Esophagus muscularis mucosa (tissue), 3 donors: ENCODE measurements at regions not wholly inside any gene's neighbourhood (a gene's known extent, or its start where the extent isn't known, plus 50 kb on each side); places are given as distances from the start of the nearest gene placed in this dataset.
"Not testable (repeated sequence)": the region's sequence is repeated elsewhere in the genome, so short reads cannot be mapped to it uniquely, and the experiment has no call there.

ENCODE experiments used
- POLR2A ChIP-seq: fragments of 450-650 bp; IDR thresholded peaks from one replicate; pipeline ENCODE4 v1.6.1; 2017; ENCODE audit warnings: antibody characterized with exemption, moderate library complexity, mild to moderate bottlenecking, low read depth
- POLR2AphosphoS5 ChIP-seq, 2 donors: sonication (generic); formaldehyde crosslinking; IDR thresholded peaks; one replicate each; pipeline ENCODE4 v1.6.1; 2017; ENCODE audit warnings: antibody characterized with exemption in 2 of 2
- TF ChIP-seq, protein P1 (sequence below), 3 experiments: fragments of 200-600 bp in 2 of 3; fragments of 450-650 bp in 1 of 3; sonication (generic) in 2 of 3; IDR thresholded peaks; one replicate each; pipeline ENCODE4 v1.5.1; 2017 to 2019; ENCODE audit warnings: antibody characterized with exemption in 3 of 3, mild to moderate bottlenecking in 2 of 3, moderate library complexity in 1 of 3

DNA sequence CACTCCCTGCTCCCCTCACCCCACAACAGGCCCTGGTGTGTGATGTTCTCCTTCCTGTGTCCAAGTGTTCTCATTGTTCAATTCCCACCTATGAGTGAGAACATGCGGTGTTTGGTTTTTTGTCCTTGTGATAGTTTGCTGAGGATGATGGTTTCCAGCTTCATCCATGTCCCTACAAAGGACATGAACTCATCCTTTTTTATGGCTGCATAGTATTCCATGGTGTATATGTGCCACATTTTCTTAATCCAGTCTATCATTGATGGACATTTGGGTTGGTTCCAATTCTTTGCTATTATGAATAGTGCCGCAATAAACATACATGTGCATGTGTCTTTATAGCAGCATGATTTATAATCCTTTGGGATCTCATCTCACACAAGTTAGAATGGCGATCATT is 101.5 kb upstream of the NGF start:
- TF ChIP-seq POLR2A; POLR2AphosphoS5 (IDR thresholded peaks at IDR 0.05): not testable (repeated sequence)
- TF ChIP-seq, protein P1, sequence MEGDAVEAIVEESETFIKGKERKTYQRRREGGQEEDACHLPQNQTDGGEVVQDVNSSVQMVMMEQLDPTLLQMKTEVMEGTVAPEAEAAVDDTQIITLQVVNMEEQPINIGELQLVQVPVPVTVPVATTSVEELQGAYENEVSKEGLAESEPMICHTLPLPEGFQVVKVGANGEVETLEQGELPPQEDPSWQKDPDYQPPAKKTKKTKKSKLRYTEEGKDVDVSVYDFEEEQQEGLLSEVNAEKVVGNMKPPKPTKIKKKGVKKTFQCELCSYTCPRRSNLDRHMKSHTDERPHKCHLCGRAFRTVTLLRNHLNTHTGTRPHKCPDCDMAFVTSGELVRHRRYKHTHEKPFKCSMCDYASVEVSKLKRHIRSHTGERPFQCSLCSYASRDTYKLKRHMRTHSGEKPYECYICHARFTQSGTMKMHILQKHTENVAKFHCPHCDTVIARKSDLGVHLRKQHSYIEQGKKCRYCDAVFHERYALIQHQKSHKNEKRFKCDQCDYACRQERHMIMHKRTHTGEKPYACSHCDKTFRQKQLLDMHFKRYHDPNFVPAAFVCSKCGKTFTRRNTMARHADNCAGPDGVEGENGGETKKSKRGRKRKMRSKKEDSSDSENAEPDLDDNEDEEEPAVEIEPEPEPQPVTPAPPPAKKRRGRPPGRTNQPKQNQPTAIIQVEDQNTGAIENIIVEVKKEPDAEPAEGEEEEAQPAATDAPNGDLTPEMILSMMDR (IDR thresholded peaks at IDR 0.05), result not testable (repeated sequence)
